ENCODE measurements at regions not wholly inside any gene's neighbourhood (a gene's known extent, or its start where the extent isn't known, plus 50 kb on each side); places are given as distances from the start of the nearest gene placed in this dataset.

DNA sequence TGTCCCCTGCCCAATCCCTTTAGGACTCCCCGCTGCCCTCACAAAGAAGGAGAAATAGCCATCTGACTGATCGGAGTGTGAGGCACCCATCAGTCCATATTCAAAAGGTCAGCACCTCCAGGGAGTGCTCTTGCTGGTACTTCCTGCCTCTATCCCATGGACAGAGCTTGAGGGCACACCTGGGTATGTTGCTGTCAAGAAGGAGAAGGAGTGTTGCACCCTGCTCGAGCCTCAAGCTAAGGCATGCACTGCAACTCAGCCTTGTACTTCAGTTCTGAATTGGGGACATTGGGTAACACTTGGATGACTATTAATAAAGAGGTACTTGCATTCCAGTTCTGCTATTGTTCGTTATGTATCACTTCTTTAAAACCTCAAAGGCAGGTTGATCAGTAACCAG is 190.3 kb upstream of the ZC3H12A start:
- TF ChIP-seq EP300 (IDR thresholded peaks at IDR 0.05) (no peak), POLR2AphosphoS5 (IDR thresholded peaks at IDR 0.05) (no peak), POLR2A (IDR thresholded peaks at IDR 0.05) (no peak)
- TF ChIP-seq, protein P1, sequence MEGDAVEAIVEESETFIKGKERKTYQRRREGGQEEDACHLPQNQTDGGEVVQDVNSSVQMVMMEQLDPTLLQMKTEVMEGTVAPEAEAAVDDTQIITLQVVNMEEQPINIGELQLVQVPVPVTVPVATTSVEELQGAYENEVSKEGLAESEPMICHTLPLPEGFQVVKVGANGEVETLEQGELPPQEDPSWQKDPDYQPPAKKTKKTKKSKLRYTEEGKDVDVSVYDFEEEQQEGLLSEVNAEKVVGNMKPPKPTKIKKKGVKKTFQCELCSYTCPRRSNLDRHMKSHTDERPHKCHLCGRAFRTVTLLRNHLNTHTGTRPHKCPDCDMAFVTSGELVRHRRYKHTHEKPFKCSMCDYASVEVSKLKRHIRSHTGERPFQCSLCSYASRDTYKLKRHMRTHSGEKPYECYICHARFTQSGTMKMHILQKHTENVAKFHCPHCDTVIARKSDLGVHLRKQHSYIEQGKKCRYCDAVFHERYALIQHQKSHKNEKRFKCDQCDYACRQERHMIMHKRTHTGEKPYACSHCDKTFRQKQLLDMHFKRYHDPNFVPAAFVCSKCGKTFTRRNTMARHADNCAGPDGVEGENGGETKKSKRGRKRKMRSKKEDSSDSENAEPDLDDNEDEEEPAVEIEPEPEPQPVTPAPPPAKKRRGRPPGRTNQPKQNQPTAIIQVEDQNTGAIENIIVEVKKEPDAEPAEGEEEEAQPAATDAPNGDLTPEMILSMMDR (IDR thresholded peaks at IDR 0.05), result no peak
